ENCODE measurements at regions not wholly inside any gene's neighbourhood (a gene's known extent, or its start where the extent isn't known, plus 50 kb on each side); places are given as distances from the start of the nearest gene placed in this dataset.

- Mint-ChIP-seq H3K27ac (no peak overlapping the region), H3K4me3 (no peak overlapping the region), H3K36me3 (no peaks in the 10 kb centered on the region), H3K9me3 (no peaks in the 10 kb centered on the region), H3K27me3 (ENCODE audit: low read depth in 2 of 2) (peaks cover 15 to 20% of the 10 kb centered on the region in 2 donors), H3K4me1 (peaks cover 2% of the 10 kb centered on the region in 2 donors)
- Histone ChIP-seq H3K27me3 (ENCODE audit: control insufficient read depth, insufficient read depth, low read length) (peaks cover 6% of the 10 kb centered on the region), H3K9me3 (ENCODE audit: control insufficient read depth, insufficient read depth, low read length) (no peaks in the 10 kb centered on the region), H3K4me3 (ENCODE audit: low read length) (no peak overlapping the region), H3K36me3 (ENCODE audit: control insufficient read depth, insufficient read depth, low read length) (no peaks in the 10 kb centered on the region), H3K27ac (ENCODE audit: low read length) (no peak overlapping the region), H3K4me1 (ENCODE audit: control insufficient read depth, insufficient read depth, low read length) (no peaks in the 10 kb centered on the region)
- ATAC-seq, result no peak
- intact Hi-C loops (cut with micrococcal nuclease), result no loop called here
- no peak for TF ChIP-seq CTCF (IDR thresholded peaks at IDR 0.05)
- DNase-seq, result no peak
These were observed 74.6 kb upstream of the TMEM106B start for GRCh38 chr7:12136523-12136922.

- no peak for ATAC-seq
- WGBS (ENCODE audit: insufficient coverage), result no CpG with 5 or more reads among the region's 1 CpG
These were observed 73.8 kb upstream of the TMEM106B start for GRCh38 chr7:12137283-12137682.

GRCh38 chr7:12138421-12138820, 72.7 kb upstream of the TMEM106B start:
- H3K36me3 Mint-ChIP-seq, result no peaks in the 10 kb centered on the region

More at GRCh38 chr7:12137283-12137682, 73.8 kb upstream of the TMEM106B start:
- H3K27ac ChIP-seq (ENCODE audit: low read length), result no peak overlapping the region
- intact Hi-C loops (cut with micrococcal nuclease), result no loop called here
- Mint-ChIP-seq H3K4me3 (no peak overlapping the region), H3K9me3 (peaks cover 0 to 3% of the 10 kb centered on the region in 2 donors), H3K4me1 (no peaks in the 10 kb centered on the region), H3K27me3 (ENCODE audit: low read depth in 2 of 2) (peaks cover 15 to 20% of the 10 kb centered on the region in 2 donors), H3K36me3 (no peaks in the 10 kb centered on the region), H3K27ac (no peak overlapping the region)
- DNase-seq, result no peak
- TF ChIP-seq CTCF (IDR thresholded peaks at IDR 0.05), result no peak
- H3K4me1 ChIP-seq (ENCODE audit: control insufficient read depth, insufficient read depth, low read length), result no peaks in the 10 kb centered on the region
- H3K9me3 ChIP-seq (ENCODE audit: control insufficient read depth, insufficient read depth, low read length), result no peaks in the 10 kb centered on the region
- H3K27me3 ChIP-seq (ENCODE audit: control insufficient read depth, insufficient read depth, low read length), result peaks cover 6% of the 10 kb centered on the region
- H3K4me3 ChIP-seq (ENCODE audit: low read length), result no peak overlapping the region
- no peaks in the 10 kb centered on the region for H3K36me3 ChIP-seq (ENCODE audit: control insufficient read depth, insufficient read depth, low read length)

More at GRCh38 chr7:12138421-12138820, 72.7 kb upstream of the TMEM106B start:
- H3K27me3 ChIP-seq (ENCODE audit: control insufficient read depth, insufficient read depth, low read length), result peaks cover 6% of the 10 kb centered on the region
- H3K4me1 ChIP-seq (ENCODE audit: control insufficient read depth, insufficient read depth, low read length), result no peaks in the 10 kb centered on the region
- no peak overlapping the region for H3K27ac ChIP-seq (ENCODE audit: low read length)
- intact Hi-C loops (cut with micrococcal nuclease), result no loop called here
- no peak for DNase-seq
- peaks cover 0 to 3% of the 10 kb centered on the region in 2 donors for H3K9me3 Mint-ChIP-seq
- H3K4me3 Mint-ChIP-seq, result no peak overlapping the region
- WGBS (ENCODE audit: insufficient coverage), result 80% methylated on average over 3 of the region's 4 CpGs
- ATAC-seq, result no peak
- H3K36me3 ChIP-seq (ENCODE audit: control insufficient read depth, insufficient read depth, low read length), result no peaks in the 10 kb centered on the region
- H3K27ac Mint-ChIP-seq, result no peak overlapping the region
- peaks cover 15 to 20% of the 10 kb centered on the region in 2 donors for H3K27me3 Mint-ChIP-seq (ENCODE audit: low read depth in 2 of 2)
- H3K9me3 ChIP-seq (ENCODE audit: control insufficient read depth, insufficient read depth, low read length), result no peaks in the 10 kb centered on the region
- TF ChIP-seq CTCF (IDR thresholded peaks at IDR 0.05), result no peak
- H3K4me3 ChIP-seq (ENCODE audit: low read length), result no peak overlapping the region
- H3K4me1 Mint-ChIP-seq, result no peaks in the 10 kb centered on the region
